A549 (cell line): ENCODE measurements at regions not wholly inside any gene's neighbourhood (a gene's known extent, or its start where the extent isn't known, plus 50 kb on each side); places are given as distances from the start of the nearest gene placed in this dataset.
A peak's percentile ranks its signal among the peaks of the same experiment; 100 is the strongest.
"Not testable (repeated sequence)": the region's sequence is repeated elsewhere in the genome, so short reads cannot be mapped to it uniquely, and the experiment has no call there.

ENCODE experiments used
- ATAC-seq, 2 experiments: fragments of 200-7000 bp in 1 of 2; fragments of >200 bp in 1 of 2; cut with Nextera tagmentation in 1 of 2; cut with Tn5 transposase in 1 of 2; 3 replicates each; pipeline versions ENCODE4 v1.8.0 to v1.9.1; 2018 to 2020; ENCODE audit warnings: mild to moderate bottlenecking in 1 of 2, moderate library complexity in 1 of 2
- CTCF ChIA-PET: fragments of 300-600 bp; sonication (Branson Sonifier 250); formaldehyde crosslinking; extraction: SDS; loops from one replicate; lab custom pipeline; 2021; ENCODE audit warnings: antibody characterized with exemption, inconsistent platforms; lab: Yijun Ruan, JAX
- POLR2A ChIA-PET: fragments of 350-600 bp; formaldehyde crosslinking; extraction: SDS; loops from one replicate; lab custom pipeline; 2021; ENCODE audit warnings: antibody characterized with exemption, inconsistent platforms; lab: Yijun Ruan, JAX
- DNase-seq, 2 experiments: peaks; one replicate each; pipeline versions ENCODE4 v3.0.0 to v3.0.0-alpha.2; 2011 to 2016; ENCODE audit warnings: low read depth in 1 of 2, low spot score in 1 of 2
- FAIRE-seq: peaks from 2 replicates; lab custom pipeline; 2011; peaks lifted over from hg19 to GRCh38; lab: Jason Lieb, UNC
- H3K27ac ChIP-seq, 2 experiments: fragments of >200 bp; sonication (Bioruptor Twin); formaldehyde crosslinking; 3 replicates each; pipeline ENCODE4 v1.5.1; 2016 to 2017
- H3K4me1 ChIP-seq: fragments of >200 bp; sonication (Bioruptor Twin); formaldehyde crosslinking; 3 replicates; pipeline ENCODE4 v1.6.1; 2016
- H3K4me2 ChIP-seq: fragments of >200 bp; sonication (Bioruptor Twin); formaldehyde crosslinking; 3 replicates; pipeline ENCODE4 v1.6.1; 2016
- H3K4me3 ChIP-seq: fragments of >200 bp; sonication (Bioruptor Twin); formaldehyde crosslinking; 3 replicates; pipeline ENCODE4 v1.5.1; 2016
- H3K9me3 ChIP-seq: fragments of >200 bp; sonication (Bioruptor Twin); formaldehyde crosslinking; 3 replicates; pipeline ENCODE4 v1.6.1; 2016
- EHF ChIP-seq: fragments of 250-450 bp; sonication (Bioruptor Pico); IDR thresholded peaks from 2 replicates; pipeline ENCODE4 v1.5.0; 2020; ENCODE audit warnings: mild to moderate bottlenecking
- HEYL ChIP-seq: fragments of 250-450 bp; sonication (Bioruptor Pico); IDR thresholded peaks from 2 replicates; pipeline ENCODE4 v1.8.0; 2021; ENCODE audit warnings: mild to moderate bottlenecking, moderate library complexity
- HOXB13 ChIP-seq: fragments of 250-450 bp; sonication (Bioruptor Pico); IDR thresholded peaks from 2 replicates; pipeline ENCODE4 v1.5.0; 2020; ENCODE audit warnings: low read depth, mild to moderate bottlenecking, moderate library complexity
- HOXB5 ChIP-seq: fragments of 250-450 bp; sonication (Bioruptor Pico); IDR thresholded peaks from 2 replicates; pipeline ENCODE4 v1.5.0; 2020; ENCODE audit warnings: mild to moderate bottlenecking, moderate library complexity
- JUN ChIP-seq, 2 experiments: fragments of >200 bp; sonication (Bioruptor Twin); formaldehyde crosslinking; IDR thresholded peaks; 2 replicates in 1 of 2; 3 replicates in 1 of 2; pipeline ENCODE4 v1.6.1; 2016 to 2017
- KDM1A ChIP-seq: fragments of 200-600 bp; sonication (generic); IDR thresholded peaks from 2 replicates; pipeline ENCODE4 v1.6.1; 2016; ENCODE audit warnings: low read depth, mild to moderate bottlenecking
- MYC ChIP-seq: IDR thresholded peaks from 2 replicates; pipeline ENCODE4 v1.6.1; 2012; ENCODE audit warnings: mild to moderate bottlenecking, inconsistent platforms, low read length, improper control_type of control experiment, borderline replicate concordance
- NFE2L2 ChIP-seq: fragments of 150-350 bp; conservative IDR thresholded peaks from 2 replicates; pipeline ENCODE4 v1.6.1; 2014; ENCODE audit warnings: low read length
- NR3C1 ChIP-seq: fragments of >200 bp; sonication (Bioruptor Twin); formaldehyde crosslinking; IDR thresholded peaks from 3 replicates; pipeline ENCODE4 v1.6.1; 2017
- PHF8 ChIP-seq: fragments of 200-600 bp; sonication (generic); IDR thresholded peaks from 2 replicates; pipeline ENCODE4 v1.6.1; 2016; ENCODE audit warnings: low read depth, mild to moderate bottlenecking, antibody characterized with exemption, moderate library complexity, borderline replicate concordance
- REST ChIP-seq: fragments of 200-600 bp; sonication (generic); IDR thresholded peaks from 2 replicates; pipeline ENCODE4 v1.6.1; 2016; ENCODE audit warnings: antibody characterized with exemption, mild to moderate bottlenecking, moderate library complexity
- RFX5 ChIP-seq: fragments of 450-650 bp; IDR thresholded peaks from 2 replicates; pipeline ENCODE4 v1.7.1; 2014; ENCODE audit warnings: antibody characterized with exemption, mild to moderate bottlenecking, moderate library complexity
- SMC3 ChIP-seq: fragments of >200 bp; sonication (Bioruptor Twin); formaldehyde crosslinking; IDR thresholded peaks from 3 replicates; pipeline ENCODE4 v1.6.1; 2018; ENCODE audit warnings: inconsistent platforms
- ZFP36 ChIP-seq: fragments of 450-650 bp; IDR thresholded peaks from 2 replicates; pipeline ENCODE4 v1.6.1; 2014; ENCODE audit warnings: borderline replicate concordance; ENCODE audit not compliant: partially characterized antibody
- ZSCAN20 ChIP-seq: fragments of 250-450 bp; sonication (Bioruptor Pico); IDR thresholded peaks from 2 replicates; pipeline ENCODE4 v1.8.0; 2022; ENCODE audit warnings: mild to moderate bottlenecking, moderate library complexity
- WGBS: methylation state at CpG from one replicate; pipeline ENCODE4 v1.1.6; 2017; ENCODE audit errors: missing lambda C conversion rate; 5-methylcytosine and 5-hydroxymethylcytosine counted together
- TF ChIP-seq, protein P1 (sequence below): fragments of 150-350 bp; IDR thresholded peaks from 2 replicates; pipeline ENCODE4 v1.6.1; 2014; ENCODE audit warnings: low read depth, mild to moderate bottlenecking, low read length

- CTCF ChIA-PET, DNase-seq, H3K9me3 ChIP-seq, ATAC-seq, H3K4me1 ChIP-seq, POLR2A ChIA-PET, H3K4me2 ChIP-seq, FAIRE-seq, H3K4me3 ChIP-seq, H3K27ac ChIP-seq: not testable (repeated sequence)
- WGBS: 1% methylated on average over 4 of the region's 4 CpGs
These were observed 54.2 kb downstream of the DBET start for GRCh38 chr4:190118519-190118918.

DNA sequence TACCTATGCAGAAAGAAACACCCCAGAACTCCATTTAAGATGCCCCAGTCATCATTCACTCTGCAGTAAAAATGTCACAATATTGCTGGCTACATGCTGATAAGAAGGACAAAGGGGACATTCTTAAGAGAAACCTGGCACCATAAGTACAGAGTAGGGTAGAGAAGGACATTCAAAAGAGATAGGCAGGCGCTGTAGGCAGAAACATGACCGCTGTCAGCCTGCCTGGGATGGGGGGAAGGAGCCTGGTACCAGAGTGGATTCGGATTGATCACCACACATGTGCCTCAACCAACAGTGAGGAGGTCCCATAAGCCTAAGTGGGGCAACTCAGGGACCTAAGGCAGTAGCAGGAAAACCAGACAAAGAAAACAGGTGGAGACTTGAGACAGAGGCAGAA, 54.1 kb upstream of the DUX4 start:
- 17% methylated on average over 3 of the region's 3 CpGs for WGBS
- DNase-seq, H3K4me2 ChIP-seq, POLR2A ChIA-PET, H3K4me1 ChIP-seq, ATAC-seq, H3K9me3 ChIP-seq, H3K4me3 ChIP-seq, H3K27ac ChIP-seq, FAIRE-seq: not testable (repeated sequence)
- CTCF ChIA-PET: interaction anchor here (0.8 kb wide), 1 partner anchor 8 kb away, joined by 3 read pairs; no protein-coding TSS in a partner anchor

DNA sequence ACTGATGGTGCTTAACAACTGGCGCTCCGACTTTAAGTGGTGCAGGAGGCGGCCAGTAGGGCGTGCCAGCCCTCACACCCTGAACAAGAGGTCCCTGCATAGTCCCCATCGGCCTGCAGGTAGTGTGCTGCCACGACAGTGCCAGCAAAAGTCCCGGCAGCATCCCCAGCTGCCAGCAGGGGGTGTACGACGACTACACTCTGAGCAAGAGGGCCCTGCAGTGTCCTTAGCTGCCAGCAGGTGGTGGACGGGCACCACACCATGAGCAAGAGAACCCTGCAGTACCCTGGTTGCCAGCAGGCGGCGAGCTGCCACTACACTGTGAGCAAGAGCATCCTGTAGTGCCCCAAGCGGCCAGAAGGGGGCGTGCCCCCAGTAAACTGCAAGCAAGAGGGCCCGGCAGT, 53.5 kb upstream of the DUX4 start:
- H3K4me1 ChIP-seq, H3K4me2 ChIP-seq, H3K4me3 ChIP-seq, POLR2A ChIA-PET, FAIRE-seq, H3K9me3 ChIP-seq, H3K27ac ChIP-seq: not testable (repeated sequence)
- WGBS: 33% methylated on average over 8 of the region's 15 CpGs
- CTCF ChIA-PET: interaction anchor here (0.8 kb wide), 1 partner anchor 9 kb away, joined by 3 read pairs; no protein-coding TSS in a partner anchor
- ATAC-seq: peak; percentile 73 to 86
- DNase-seq: peak in 1 of 2 experiments; percentile 70

DNA sequence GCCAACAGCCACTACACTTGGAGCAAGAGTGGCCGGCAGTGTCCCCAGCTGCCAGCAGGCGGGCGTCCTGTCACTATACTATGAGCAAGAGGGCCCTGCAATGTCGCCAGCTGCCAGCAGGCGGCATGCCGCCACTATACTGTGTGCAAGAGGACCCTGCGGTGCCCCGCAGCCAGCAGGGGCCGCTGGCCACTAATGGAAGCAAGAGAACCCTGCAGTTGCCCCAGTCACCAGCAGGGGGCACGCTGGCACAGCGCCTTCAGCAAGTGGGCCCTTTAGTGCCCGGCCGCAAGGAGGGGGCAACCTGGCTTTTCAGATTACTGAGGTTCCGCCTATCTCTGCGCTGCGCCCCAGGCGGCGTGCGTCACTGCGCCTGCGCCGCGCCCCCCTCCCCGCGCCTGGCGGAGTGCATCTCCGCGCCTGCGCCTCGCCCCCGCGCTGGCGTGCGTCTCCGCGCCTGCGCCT, 53.0 kb upstream of the DUX4 start:
- CTCF ChIA-PET: interaction anchor here (0.8 kb wide), 1 partner anchor 9 kb away, joined by 3 read pairs; no protein-coding TSS in a partner anchor
- H3K4me2 ChIP-seq, POLR2A ChIA-PET, H3K4me1 ChIP-seq, H3K4me3 ChIP-seq, FAIRE-seq, H3K27ac ChIP-seq, H3K9me3 ChIP-seq: not testable (repeated sequence)
- peak; percentile 82 to 97 for ATAC-seq
- WGBS: 55% methylated on average over 9 of the region's 37 CpGs
- DNase-seq: peak in 1 of 2 experiments; percentile 84

- H3K4me2 ChIP-seq, H3K9me3 ChIP-seq, POLR2A ChIA-PET, FAIRE-seq, H3K4me1 ChIP-seq, ATAC-seq, DNase-seq, H3K4me3 ChIP-seq, H3K27ac ChIP-seq: not testable (repeated sequence)
- 96% methylated on average over 106 of the region's 118 CpGs for WGBS
- CTCF ChIA-PET: interaction anchor here (0.8 kb wide), 1 partner anchor 10 kb away, joined by 3 read pairs; no protein-coding TSS in a partner anchor
These were observed 52.4 kb upstream of the DUX4 start for GRCh38 chr4:190121076-190121671.

DNA sequence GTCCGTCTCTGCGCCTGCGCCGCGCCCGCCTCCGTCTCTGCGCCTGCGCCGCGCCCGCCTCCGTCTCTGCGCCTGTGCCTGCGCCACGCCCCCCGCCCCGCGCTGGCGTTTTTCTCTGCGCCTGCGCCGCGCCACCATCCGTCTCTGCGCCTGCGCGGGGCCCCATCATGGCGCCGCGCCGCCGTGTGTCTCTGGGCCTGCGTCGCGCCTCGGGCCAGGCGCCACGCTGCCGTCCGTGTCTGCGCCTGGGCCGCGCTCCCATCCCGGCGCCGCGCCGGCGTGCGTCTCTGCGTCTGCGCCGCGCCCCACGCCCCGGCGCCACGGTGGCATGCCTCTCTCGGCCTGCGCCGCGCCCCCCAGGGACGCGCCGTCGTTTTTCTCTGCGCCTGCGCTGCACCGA, 51.8 kb upstream of the DUX4 start:
- 94% methylated on average over 69 of the region's 70 CpGs for WGBS
- Histone ChIP-seq H3K4me2 (no peak overlapping the region), H3K9me3 (no peaks in the 10 kb centered on the region; the same call in 2 of the 3 replicates), H3K4me1 (no peaks in the 10 kb centered on the region), H3K4me3 (no peak overlapping the region), H3K27ac (no peak overlapping the region)
- no peak for DNase-seq
- CTCF ChIA-PET: no interaction called here
- peak in 1 of 2 experiments; percentile 25; a peak in 3 of 6 replicates for ATAC-seq
- TF ChIP-seq, protein P1, sequence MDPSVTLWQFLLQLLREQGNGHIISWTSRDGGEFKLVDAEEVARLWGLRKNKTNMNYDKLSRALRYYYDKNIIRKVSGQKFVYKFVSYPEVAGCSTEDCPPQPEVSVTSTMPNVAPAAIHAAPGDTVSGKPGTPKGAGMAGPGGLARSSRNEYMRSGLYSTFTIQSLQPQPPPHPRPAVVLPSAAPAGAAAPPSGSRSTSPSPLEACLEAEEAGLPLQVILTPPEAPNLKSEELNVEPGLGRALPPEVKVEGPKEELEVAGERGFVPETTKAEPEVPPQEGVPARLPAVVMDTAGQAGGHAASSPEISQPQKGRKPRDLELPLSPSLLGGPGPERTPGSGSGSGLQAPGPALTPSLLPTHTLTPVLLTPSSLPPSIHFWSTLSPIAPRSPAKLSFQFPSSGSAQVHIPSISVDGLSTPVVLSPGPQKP: no peak
- TF ChIP-seq EHF (CRISPR knock-in tag): no peak
- no peak for TF ChIP-seq KDM1A
- no peak for TF ChIP-seq NR3C1
- TF ChIP-seq MYC: no peak
- no peak for TF ChIP-seq REST
- TF ChIP-seq HOXB13 (CRISPR knock-in tag): no peak
- no peak for TF ChIP-seq SMC3
- TF ChIP-seq JUN (IDR thresholded peaks at IDR 0.05): no peak
- no peak for TF ChIP-seq NFE2L2
- TF ChIP-seq HOXB5 (CRISPR knock-in tag): no peak
- TF ChIP-seq RFX5: no peak
- TF ChIP-seq HEYL: no peak
- no peak for TF ChIP-seq ZSCAN20 (CRISPR knock-in tag)
- no peak for TF ChIP-seq ZFP36
- TF ChIP-seq PHF8: no peak
- FAIRE-seq: no peak
- POLR2A ChIA-PET: no interaction called here
